ENCODE measurements at regions not wholly inside any gene's neighbourhood (a gene's known extent, or its start where the extent isn't known, plus 50 kb on each side); places are given as distances from the start of the nearest gene placed in this dataset.

GRCh38 chr13:85592211-85592610 lies 207.0 kb downstream of the SLITRK6 start:
- no peak overlapping the region for H3K27ac ChIP-seq (ENCODE audit: low read depth, low read length)
- H3K4me1 ChIP-seq (ENCODE audit: insufficient read depth, low read length), result no peaks in the 10 kb centered on the region
- no peaks in the 10 kb centered on the region for H3K9me3 ChIP-seq (ENCODE audit: low read length)
- no peaks in the 10 kb centered on the region for H3K27me3 ChIP-seq (ENCODE audit: insufficient read depth, low read length, poor library complexity, severe bottlenecking)
- H3K4me3 ChIP-seq (ENCODE audit: low read length), result no peak overlapping the region
- no peaks in the 10 kb centered on the region for H3K36me3 ChIP-seq (ENCODE audit: insufficient read depth, low read length)
- CTCF ChIA-PET, result no interaction called here
- Mint-ChIP-seq H3K27me3 (no peaks in the 10 kb centered on the region), H3K4me3 (no peak overlapping the region), H3K9me3 (peaks cover 0 to 13% (median 5%) of the 10 kb centered on the region in 5 donors), H3K4me1 (no peaks in the 10 kb centered on the region), H3K27ac (no peak overlapping the region), H3K36me3 (no peaks in the 10 kb centered on the region)
- POLR2A ChIA-PET, result no interaction called here
- no peak for DNase-seq

GRCh38 chr13:85590231-85590931 lies 208.8 kb downstream of the SLITRK6 start:
- no peak overlapping the region for H3K4me3 Mint-ChIP-seq
- no peak overlapping the region for H3K27ac ChIP-seq (ENCODE audit: low read depth, low read length)
- no peak for DNase-seq
- no peaks in the 10 kb centered on the region for H3K9me3 ChIP-seq (ENCODE audit: low read length)
- H3K9me3 Mint-ChIP-seq, result peaks cover 0 to 16% (median 8%) of the 10 kb centered on the region in 5 donors
- H3K27ac Mint-ChIP-seq, result no peak overlapping the region
- H3K36me3 ChIP-seq (ENCODE audit: insufficient read depth, low read length), result no peaks in the 10 kb centered on the region
- CTCF ChIA-PET, result no interaction called here
- POLR2A ChIA-PET, result no interaction called here
- no peaks in the 10 kb centered on the region for H3K4me1 Mint-ChIP-seq
- H3K36me3 Mint-ChIP-seq, result no peaks in the 10 kb centered on the region
- no peaks in the 10 kb centered on the region for H3K27me3 ChIP-seq (ENCODE audit: insufficient read depth, low read length, poor library complexity, severe bottlenecking)
- H3K27me3 Mint-ChIP-seq, result no peaks in the 10 kb centered on the region
- no peaks in the 10 kb centered on the region for H3K4me1 ChIP-seq (ENCODE audit: insufficient read depth, low read length)
- no peak overlapping the region for H3K4me3 ChIP-seq (ENCODE audit: low read length)

- CTCF ChIA-PET, result no interaction called here
- Histone ChIP-seq H3K9me3 (ENCODE audit: low read length) (no peaks in the 10 kb centered on the region), H3K4me3 (ENCODE audit: low read length) (no peak overlapping the region), H3K27ac (ENCODE audit: low read depth, low read length) (no peak overlapping the region), H3K36me3 (ENCODE audit: insufficient read depth, low read length) (no peaks in the 10 kb centered on the region), H3K27me3 (ENCODE audit: insufficient read depth, low read length, poor library complexity, severe bottlenecking) (no peaks in the 10 kb centered on the region), H3K4me1 (ENCODE audit: insufficient read depth, low read length) (no peaks in the 10 kb centered on the region)
- no peaks in the 10 kb centered on the region for H3K36me3 Mint-ChIP-seq
- H3K27me3 Mint-ChIP-seq, result no peaks in the 10 kb centered on the region
- H3K4me1 Mint-ChIP-seq, result no peaks in the 10 kb centered on the region
- POLR2A ChIA-PET, result no interaction called here
- no peak for DNase-seq
- H3K27ac Mint-ChIP-seq, result no peak overlapping the region
- peaks cover 0 to 18% (median 8%) of the 10 kb centered on the region in 5 donors for H3K9me3 Mint-ChIP-seq
- H3K4me3 Mint-ChIP-seq, result no peak overlapping the region
These were observed 210.2 kb downstream of the SLITRK6 start for GRCh38 chr13:85589021-85589420.

- CTCF ChIA-PET, result no interaction called here
- H3K27me3 Mint-ChIP-seq, result no peaks in the 10 kb centered on the region
- peaks cover 0 to 18% (median 8%) of the 10 kb centered on the region in 5 donors for H3K9me3 Mint-ChIP-seq
- H3K27ac ChIP-seq (ENCODE audit: low read depth, low read length), result no peak overlapping the region
- no peak overlapping the region for H3K4me3 Mint-ChIP-seq
- H3K4me1 ChIP-seq (ENCODE audit: insufficient read depth, low read length), result no peaks in the 10 kb centered on the region
- H3K9me3 ChIP-seq (ENCODE audit: low read length), result no peaks in the 10 kb centered on the region
- no peaks in the 10 kb centered on the region for H3K27me3 ChIP-seq (ENCODE audit: insufficient read depth, low read length, poor library complexity, severe bottlenecking)
- no peak overlapping the region for H3K27ac Mint-ChIP-seq
- no peak overlapping the region for H3K4me3 ChIP-seq (ENCODE audit: low read length)
- H3K36me3 Mint-ChIP-seq, result no peaks in the 10 kb centered on the region
- no peak for DNase-seq
- no peaks in the 10 kb centered on the region for H3K36me3 ChIP-seq (ENCODE audit: insufficient read depth, low read length)
- H3K4me1 Mint-ChIP-seq, result no peaks in the 10 kb centered on the region
- POLR2A ChIA-PET, result no interaction called here
These were observed 210.9 kb downstream of the SLITRK6 start for GRCh38 chr13:85588359-85588758.

GRCh38 chr13:85586856-85587255 lies 212.4 kb downstream of the SLITRK6 start:
- ChIA-PET POLR2A (no interaction called here), CTCF (no interaction called here)
- no peaks in the 10 kb centered on the region for H3K9me3 ChIP-seq (ENCODE audit: low read length)
- Mint-ChIP-seq H3K4me3 (no peak overlapping the region), H3K27me3 (no peaks in the 10 kb centered on the region), H3K27ac (no peak overlapping the region), H3K36me3 (no peaks in the 10 kb centered on the region), H3K4me1 (no peaks in the 10 kb centered on the region), H3K9me3 (peaks cover 0 to 18% (median 5%) of the 10 kb centered on the region in 5 donors)
- no peaks in the 10 kb centered on the region for H3K27me3 ChIP-seq (ENCODE audit: insufficient read depth, low read length, poor library complexity, severe bottlenecking)
- no peak overlapping the region for H3K27ac ChIP-seq (ENCODE audit: low read depth, low read length)
- no peak for DNase-seq
- H3K4me1 ChIP-seq (ENCODE audit: insufficient read depth, low read length), result no peaks in the 10 kb centered on the region
- no peaks in the 10 kb centered on the region for H3K36me3 ChIP-seq (ENCODE audit: insufficient read depth, low read length)
- no peak overlapping the region for H3K4me3 ChIP-seq (ENCODE audit: low read length)

- Histone ChIP-seq H3K36me3 (ENCODE audit: insufficient read depth, low read length) (no peaks in the 10 kb centered on the region), H3K4me1 (ENCODE audit: insufficient read depth, low read length) (no peaks in the 10 kb centered on the region), H3K27me3 (ENCODE audit: insufficient read depth, low read length, poor library complexity, severe bottlenecking) (no peaks in the 10 kb centered on the region), H3K9me3 (ENCODE audit: low read length) (no peaks in the 10 kb centered on the region), H3K27ac (ENCODE audit: low read depth, low read length) (no peak overlapping the region), H3K4me3 (ENCODE audit: low read length) (no peak overlapping the region)
- Mint-ChIP-seq H3K4me3 (no peak overlapping the region), H3K27ac (no peak overlapping the region), H3K4me1 (no peaks in the 10 kb centered on the region), H3K27me3 (no peaks in the 10 kb centered on the region), H3K9me3 (peaks cover 0 to 18% (median 5%) of the 10 kb centered on the region in 5 donors), H3K36me3 (no peaks in the 10 kb centered on the region)
- no peak for DNase-seq
- POLR2A ChIA-PET, result no interaction called here
- CTCF ChIA-PET, result no interaction called here
These were observed 212.8 kb downstream of the SLITRK6 start for GRCh38 chr13:85586422-85586831.

GRCh38 chr13:85582890-85583289 lies 216.3 kb downstream of the SLITRK6 start:
- H3K36me3 ChIP-seq (ENCODE audit: insufficient read depth, low read length), result no peaks in the 10 kb centered on the region
- H3K27me3 ChIP-seq (ENCODE audit: insufficient read depth, low read length, poor library complexity, severe bottlenecking), result no peaks in the 10 kb centered on the region
- Mint-ChIP-seq H3K27me3 (no peaks in the 10 kb centered on the region), H3K9me3 (peaks cover 0 to 12% (median 3%) of the 10 kb centered on the region in 5 donors), H3K4me1 (no peaks in the 10 kb centered on the region), H3K4me3 (no peak overlapping the region), H3K36me3 (no peaks in the 10 kb centered on the region), H3K27ac (no peak overlapping the region)
- DNase-seq, result no peak
- no peak overlapping the region for H3K27ac ChIP-seq (ENCODE audit: low read depth, low read length)
- POLR2A ChIA-PET, result no interaction called here
- no peaks in the 10 kb centered on the region for H3K4me1 ChIP-seq (ENCODE audit: insufficient read depth, low read length)
- no peaks in the 10 kb centered on the region for H3K9me3 ChIP-seq (ENCODE audit: low read length)
- no peak overlapping the region for H3K4me3 ChIP-seq (ENCODE audit: low read length)
- CTCF ChIA-PET, result no interaction called here

- Mint-ChIP-seq H3K27ac (no peak overlapping the region), H3K9me3 (peaks cover 0 to 6% (median 2%) of the 10 kb centered on the region in 5 donors), H3K36me3 (no peaks in the 10 kb centered on the region), H3K4me1 (no peaks in the 10 kb centered on the region), H3K4me3 (no peak overlapping the region), H3K27me3 (no peaks in the 10 kb centered on the region)
- Histone ChIP-seq H3K36me3 (ENCODE audit: insufficient read depth, low read length) (no peaks in the 10 kb centered on the region), H3K27me3 (ENCODE audit: insufficient read depth, low read length, poor library complexity, severe bottlenecking) (no peaks in the 10 kb centered on the region), H3K4me3 (ENCODE audit: low read length) (no peak overlapping the region), H3K27ac (ENCODE audit: low read depth, low read length) (no peak overlapping the region), H3K4me1 (ENCODE audit: insufficient read depth, low read length) (no peaks in the 10 kb centered on the region), H3K9me3 (ENCODE audit: low read length) (no peaks in the 10 kb centered on the region)
- no peak for DNase-seq
- ChIA-PET CTCF (no interaction called here), POLR2A (no interaction called here)
These were observed 224.1 kb downstream of the SLITRK6 start for GRCh38 chr13:85575110-85575509.

GRCh38 chr13:85567909-85568308 lies 231.3 kb downstream of the SLITRK6 start:
- H3K27ac ChIP-seq (ENCODE audit: low read depth, low read length), result no peak overlapping the region
- POLR2A ChIA-PET, result no interaction called here
- no peaks in the 10 kb centered on the region for H3K36me3 Mint-ChIP-seq
- H3K9me3 Mint-ChIP-seq, result peaks cover 0 to 9% (median 3%) of the 10 kb centered on the region in 5 donors
- H3K4me3 Mint-ChIP-seq, result no peak overlapping the region
- no peaks in the 10 kb centered on the region for H3K27me3 Mint-ChIP-seq
- no peaks in the 10 kb centered on the region for H3K36me3 ChIP-seq (ENCODE audit: insufficient read depth, low read length)
- peak overlapping the region in 1 of 8 donors; percentile 17 for H3K27ac Mint-ChIP-seq
- CTCF ChIA-PET, result no interaction called here
- no peaks in the 10 kb centered on the region for H3K4me1 ChIP-seq (ENCODE audit: insufficient read depth, low read length)
- no peaks in the 10 kb centered on the region for H3K9me3 ChIP-seq (ENCODE audit: low read length)
- no peak for DNase-seq
- no peaks in the 10 kb centered on the region for H3K27me3 ChIP-seq (ENCODE audit: insufficient read depth, low read length, poor library complexity, severe bottlenecking)
- no peak overlapping the region for H3K4me3 ChIP-seq (ENCODE audit: low read length)
- no peaks in the 10 kb centered on the region for H3K4me1 Mint-ChIP-seq
